H9 (cell line): ENCODE measurements at regions not wholly inside any gene's neighbourhood (a gene's known extent, or its start where the extent isn't known, plus 50 kb on each side); places are given as distances from the start of the nearest gene placed in this dataset.

ENCODE experiments used
- DNase-seq: peaks from one replicate; pipeline ENCODE4 v3.0.0-alpha.2; 2017
- H2AFZ ChIP-seq: one replicate; pipeline ENCODE4 v1.6.1; 2013; ENCODE audit warnings: mild to moderate bottlenecking, low read length, control low read depth, moderate library complexity
- H2AK5ac ChIP-seq: 2 replicates; pipeline ENCODE4 v1.6.1; 2013; ENCODE audit warnings: low read length, control low read depth, mixed read lengths; ENCODE audit not compliant: insufficient read length
- H2BK120ac ChIP-seq: one replicate; pipeline ENCODE4 v1.6.1; 2013; ENCODE audit warnings: low read depth, mild to moderate bottlenecking, low read length, control low read depth, inconsistent platforms; ENCODE audit not compliant: poor library complexity, severe bottlenecking
- H2BK12ac ChIP-seq: 2 replicates; pipeline ENCODE4 v1.6.1; 2013; ENCODE audit warnings: low read length, control low read depth, mixed read lengths, low read depth; ENCODE audit not compliant: insufficient read length
- H2BK15ac ChIP-seq: 2 replicates; pipeline ENCODE4 v1.6.1; 2013; ENCODE audit warnings: low read depth, low read length, control low read depth
- H2BK20ac ChIP-seq: one replicate; pipeline ENCODE4 v1.6.1; 2013; ENCODE audit warnings: low read depth, mild to moderate bottlenecking, low read length, control low read depth, inconsistent platforms; ENCODE audit not compliant: poor library complexity, severe bottlenecking
- H2BK5ac ChIP-seq: 2 replicates; pipeline ENCODE4 v1.6.1; 2013; ENCODE audit warnings: low read length, control low read depth, mixed read lengths; ENCODE audit not compliant: insufficient read length
- H3K14ac ChIP-seq: 2 replicates; pipeline ENCODE4 v1.6.1; 2013; ENCODE audit warnings: low read length, control low read depth; ENCODE audit not compliant: insufficient read depth
- H3K18ac ChIP-seq: 2 replicates; pipeline ENCODE4 v1.6.1; 2013; ENCODE audit warnings: low read depth, mild to moderate bottlenecking, mixed read lengths, low read length, control low read depth; ENCODE audit not compliant: insufficient read length
- H3K23ac ChIP-seq: 2 replicates; pipeline ENCODE4 v1.6.1; 2013; ENCODE audit warnings: low read length, control low read depth, mixed read lengths, low read depth; ENCODE audit not compliant: insufficient read length
- H3K23me2 ChIP-seq: 2 replicates; pipeline ENCODE4 v1.6.1; 2013; ENCODE audit warnings: low read depth, mild to moderate bottlenecking, mixed read lengths, low read length, control low read depth; ENCODE audit not compliant: insufficient read length, poor library complexity, severe bottlenecking
- H3K27ac ChIP-seq: 2 replicates; pipeline ENCODE4 v1.5.1; 2013; ENCODE audit warnings: low read length, control low read depth, mixed read lengths, low read depth; ENCODE audit not compliant: insufficient read length
- H3K27me3 ChIP-seq: 2 replicates; pipeline ENCODE4 v1.6.1; 2013; ENCODE audit warnings: low read length, control low read depth, inconsistent platforms; ENCODE audit not compliant: insufficient read depth
- H3K4ac ChIP-seq: 2 replicates; pipeline ENCODE4 v1.6.1; 2013; ENCODE audit warnings: low read depth, mild to moderate bottlenecking, control low read depth, inconsistent platforms, low read length, moderate library complexity
- H3K4me1 ChIP-seq: 2 replicates; pipeline ENCODE4 v1.6.1; 2013; ENCODE audit warnings: low read length, control low read depth, inconsistent platforms; ENCODE audit not compliant: insufficient read depth
- H3K4me2 ChIP-seq: 2 replicates; pipeline ENCODE4 v1.6.1; 2013; ENCODE audit warnings: low read length, control low read depth, mixed read lengths; ENCODE audit not compliant: insufficient read length, insufficient read depth
- H3K56ac ChIP-seq: 2 replicates; pipeline ENCODE4 v1.6.1; 2013; ENCODE audit warnings: low read depth, mild to moderate bottlenecking, mixed read lengths, low read length, control low read depth; ENCODE audit not compliant: insufficient read length
- H3K79me1 ChIP-seq: 2 replicates; pipeline ENCODE4 v1.6.1; 2013; ENCODE audit warnings: low read depth, mild to moderate bottlenecking, moderate library complexity, low read length, control low read depth, inconsistent platforms; ENCODE audit not compliant: insufficient read depth, poor library complexity, severe bottlenecking
- H3K79me2 ChIP-seq: 2 replicates; pipeline ENCODE4 v1.6.1; 2013; ENCODE audit warnings: low read length, control low read depth, inconsistent platforms; ENCODE audit not compliant: insufficient read depth
- H3K9ac ChIP-seq: 2 replicates; pipeline ENCODE4 v1.6.1; 2013; ENCODE audit warnings: low read length, control low read depth, mixed read lengths; ENCODE audit not compliant: insufficient read length; ENCODE audit errors: extremely low read depth
- H3K9me3 ChIP-seq: one replicate; pipeline ENCODE4 v1.6.1; 2013; ENCODE audit warnings: low read depth, low read length, inconsistent platforms; ENCODE audit not compliant: control insufficient read depth
- H3T11ph ChIP-seq: one replicate; pipeline ENCODE4 v1.6.1; 2013; ENCODE audit warnings: mild to moderate bottlenecking, low read length, control low read depth, inconsistent platforms
- H4K20me1 ChIP-seq: one replicate; pipeline ENCODE4 v1.6.1; 2013; ENCODE audit not compliant: control insufficient read depth, insufficient read length, insufficient read depth
- H4K5ac ChIP-seq: 2 replicates; pipeline ENCODE4 v1.6.1; 2013; ENCODE audit warnings: low read depth, mild to moderate bottlenecking, mixed read lengths, low read length, control low read depth; ENCODE audit not compliant: insufficient read length
- H4K8ac ChIP-seq: replicated peaks from 2 replicates; pipeline ENCODE4 v1.6.1; 2013; ENCODE audit warnings: low read length, control low read depth, mixed read lengths, low read depth; ENCODE audit not compliant: insufficient read length
- H4K91ac ChIP-seq: 2 replicates; pipeline ENCODE4 v1.6.1; 2013; ENCODE audit warnings: low read depth, mild to moderate bottlenecking, moderate library complexity, mixed read lengths, low read length, control low read depth; ENCODE audit not compliant: insufficient read length
- H3K27ac Mint-ChIP-seq, 3 experiments: 2 replicates in 2 of 3; 3 replicates in 1 of 3; pipeline ENCODE4 v1.8.0; 2020 to 2021; ENCODE audit warnings: mixed read lengths in 3 of 3, mild to moderate bottlenecking in 1 of 3, moderate library complexity in 1 of 3
- H3K27me3 Mint-ChIP-seq: 2 replicates; pipeline ENCODE4 v1.8.0; 2021; ENCODE audit warnings: low read depth, mild to moderate bottlenecking, moderate library complexity, mixed read lengths
- H3K36me3 Mint-ChIP-seq, 3 experiments: 2 replicates in 2 of 3; 3 replicates in 1 of 3; pipeline ENCODE4 v1.8.0; 2020 to 2021; ENCODE audit warnings: low read depth in 3 of 3, mixed read lengths in 3 of 3; ENCODE audit not compliant: insufficient read depth in 1 of 3
- H3K4me1 Mint-ChIP-seq, 2 experiments: 2 replicates each; pipeline ENCODE4 v1.8.0; 2020; ENCODE audit warnings: mixed read lengths in 2 of 2
- H3K4me3 Mint-ChIP-seq, 2 experiments: 2 replicates in 1 of 2; 3 replicates in 1 of 2; pipeline ENCODE4 v1.8.0; 2020 to 2021; ENCODE audit warnings: mild to moderate bottlenecking in 2 of 2, mixed read lengths in 2 of 2, moderate library complexity in 1 of 2
- H3K9me3 Mint-ChIP-seq, 2 experiments: 2 replicates in 1 of 2; 3 replicates in 1 of 2; pipeline ENCODE4 v1.8.0; 2020; ENCODE audit warnings: mild to moderate bottlenecking in 2 of 2, mixed read lengths in 2 of 2, moderate library complexity in 1 of 2
- CTCF ChIP-seq: fragments of 200-600 bp; sonication (generic); conservative IDR thresholded peaks from 3 replicates; pipeline ENCODE4 v1.8.0; 2021; ENCODE audit warnings: antibody characterized with exemption, mild to moderate bottlenecking
- WGBS: extraction: QIAGEN DNeasy Blood & Tissue Kit; methylation state at CpG from one replicate; pipeline ENCODE4 v1.1.7; 2013; ENCODE audit warnings: missing lambda C conversion rate, low lambda C conversion rate, mixed read lengths; ENCODE audit not compliant: insufficient read length; ENCODE audit errors: extremely low coverage; 5-methylcytosine and 5-hydroxymethylcytosine counted together

- no peaks in the 10 kb centered on the region for H3K27me3 Mint-ChIP-seq
Measured at GRCh38 chr14:65840786-65841185, 428.3 kb downstream of the FUT8 start.

More at GRCh38 chr14:65840786-65841185, 428.3 kb downstream of the FUT8 start:
- no peak overlapping the region for H2BK120ac ChIP-seq
- no peak for DNase-seq
- TF ChIP-seq CTCF, result no peak
- H3K23me2 ChIP-seq, result no peaks in the 10 kb centered on the region
- H3K79me1 ChIP-seq, result no peaks in the 10 kb centered on the region
- no CpG with 5 or more reads among the region's 1 CpG for WGBS
- H3K4ac ChIP-seq, result no peak overlapping the region
- Mint-ChIP-seq H3K4me1 (peaks cover 15 to 17% of the 10 kb centered on the region in 2 experiments; a peak in 3 of 4 replicates), H3K27ac (no peak overlapping the region), H3K4me3 (no peak overlapping the region), H3K36me3 (no peaks in the 10 kb centered on the region), H3K9me3 (no peaks in the 10 kb centered on the region)
- no peak overlapping the region for H4K5ac ChIP-seq
- H3T11ph ChIP-seq, result no peak overlapping the region
- no peaks in the 10 kb centered on the region for H3K9me3 ChIP-seq
- H4K8ac ChIP-seq, result no peak overlapping the region
- no peak overlapping the region for H4K91ac ChIP-seq
- no peak overlapping the region for H2BK20ac ChIP-seq
- no peak overlapping the region for H2AK5ac ChIP-seq
- no peaks in the 10 kb centered on the region for H3K4me1 ChIP-seq
- no peak overlapping the region for H3K14ac ChIP-seq
- no peaks in the 10 kb centered on the region for H3K27me3 ChIP-seq
- no peak overlapping the region for H3K23ac ChIP-seq
- no peaks in the 10 kb centered on the region for H3K79me2 ChIP-seq
- no peaks in the 10 kb centered on the region for H4K20me1 ChIP-seq
- no peak overlapping the region for H2BK12ac ChIP-seq
- no peak overlapping the region for H3K56ac ChIP-seq
- H3K4me2 ChIP-seq, result no peak overlapping the region
- H2AFZ ChIP-seq, result no peak overlapping the region
- no peak overlapping the region for H3K18ac ChIP-seq
- no peak overlapping the region for H2BK15ac ChIP-seq
- H3K27ac ChIP-seq, result no peak overlapping the region
- no peak overlapping the region for H2BK5ac ChIP-seq
- H3K9ac ChIP-seq, result no peak overlapping the region
